COLO668 (cell line): ENCODE measurements at regions not wholly inside any gene's neighbourhood (a gene's known extent, or its start where the extent isn't known, plus 50 kb on each side); places are given as distances from the start of the nearest gene placed in this dataset.
"Not testable (repeated sequence)": the region's sequence is repeated elsewhere in the genome, so short reads cannot be mapped to it uniquely, and the experiment has no call there.

ENCODE experiments used
- DNase-seq: peaks from one replicate; lab custom pipeline; 2025; ENCODE audit not compliant: unreplicated experiment; lab: John Stamatoyannopoulos, UW

GRCh38 chr5:44756097-44756496 is 52.6 kb upstream of the MRPS30 start:
- not testable (repeated sequence) for DNase-seq

GRCh38 chr5:44747396-44747795 is 61.4 kb upstream of the MRPS30 start:
- DNase-seq: no peak

- no peak for DNase-seq
Measured at GRCh38 chr5:44740660-44741059, 68.1 kb upstream of the MRPS30 start.

GRCh38 chr5:44729536-44729935 is 79.2 kb upstream of the MRPS30 start:
- no peak for DNase-seq

GRCh38 chr5:44727100-44727499 is 81.6 kb upstream of the MRPS30 start:
- no peak for DNase-seq

GRCh38 chr5:44719856-44720255 is 88.9 kb upstream of the MRPS30 start:
- DNase-seq: no peak

GRCh38 chr5:44714871-44715561 is 93.7 kb upstream of the MRPS30 start:
- no peak for DNase-seq

GRCh38 chr5:44713446-44713845 is 95.3 kb upstream of the MRPS30 start:
- DNase-seq: no peak

- no peak for DNase-seq
Measured at GRCh38 chr5:44711901-44712300, 96.8 kb upstream of the MRPS30 start.

GRCh38 chr5:44708602-44709001 is 100.1 kb upstream of the MRPS30 start:
- no peak for DNase-seq

- DNase-seq: no peak
Measured at GRCh38 chr5:44707721-44708120, 101.0 kb upstream of the MRPS30 start.

- DNase-seq: no peak
Measured at GRCh38 chr5:44697025-44697424, 111.7 kb upstream of the MRPS30 start.

- no peak for DNase-seq
Measured at GRCh38 chr5:44695259-44695658, 113.5 kb upstream of the MRPS30 start.

- no peak for DNase-seq
Measured at GRCh38 chr5:44691802-44692201, 116.9 kb upstream of the MRPS30 start.

GRCh38 chr5:44681906-44682305 is 126.8 kb upstream of the MRPS30 start:
- no peak for DNase-seq

GRCh38 chr5:44679214-44679613 is 129.5 kb upstream of the MRPS30 start:
- DNase-seq: no peak

- DNase-seq: no peak
Measured at GRCh38 chr5:44675296-44675695, 133.5 kb upstream of the MRPS30 start.

- DNase-seq: no peak
Measured at GRCh38 chr5:44674461-44674860, 134.3 kb upstream of the MRPS30 start.

- DNase-seq: not testable (repeated sequence)
Measured at GRCh38 chr5:44668471-44668870, 140.3 kb upstream of the MRPS30 start.

- DNase-seq: no peak
Measured at GRCh38 chr5:44665101-44665701, 143.5 kb upstream of the MRPS30 start.

- no peak for DNase-seq
Measured at GRCh38 chr5:44664711-44665100, 144.0 kb upstream of the MRPS30 start.

- DNase-seq: peak; percentile 6
Measured at GRCh38 chr5:44663991-44664710, 144.6 kb upstream of the MRPS30 start.
